ENCODE measurements at regions not wholly inside any gene's neighbourhood (a gene's known extent, or its start where the extent isn't known, plus 50 kb on each side); places are given as distances from the start of the nearest gene placed in this dataset.

- DNase-seq, result no peak
Observed at GRCh38 chr17:73785496-73785895, 141.3 kb upstream of the SDK2 start.

- DNase-seq, result no peak
Observed at GRCh38 chr17:73785958-73786743, 141.9 kb upstream of the SDK2 start.

DNA sequence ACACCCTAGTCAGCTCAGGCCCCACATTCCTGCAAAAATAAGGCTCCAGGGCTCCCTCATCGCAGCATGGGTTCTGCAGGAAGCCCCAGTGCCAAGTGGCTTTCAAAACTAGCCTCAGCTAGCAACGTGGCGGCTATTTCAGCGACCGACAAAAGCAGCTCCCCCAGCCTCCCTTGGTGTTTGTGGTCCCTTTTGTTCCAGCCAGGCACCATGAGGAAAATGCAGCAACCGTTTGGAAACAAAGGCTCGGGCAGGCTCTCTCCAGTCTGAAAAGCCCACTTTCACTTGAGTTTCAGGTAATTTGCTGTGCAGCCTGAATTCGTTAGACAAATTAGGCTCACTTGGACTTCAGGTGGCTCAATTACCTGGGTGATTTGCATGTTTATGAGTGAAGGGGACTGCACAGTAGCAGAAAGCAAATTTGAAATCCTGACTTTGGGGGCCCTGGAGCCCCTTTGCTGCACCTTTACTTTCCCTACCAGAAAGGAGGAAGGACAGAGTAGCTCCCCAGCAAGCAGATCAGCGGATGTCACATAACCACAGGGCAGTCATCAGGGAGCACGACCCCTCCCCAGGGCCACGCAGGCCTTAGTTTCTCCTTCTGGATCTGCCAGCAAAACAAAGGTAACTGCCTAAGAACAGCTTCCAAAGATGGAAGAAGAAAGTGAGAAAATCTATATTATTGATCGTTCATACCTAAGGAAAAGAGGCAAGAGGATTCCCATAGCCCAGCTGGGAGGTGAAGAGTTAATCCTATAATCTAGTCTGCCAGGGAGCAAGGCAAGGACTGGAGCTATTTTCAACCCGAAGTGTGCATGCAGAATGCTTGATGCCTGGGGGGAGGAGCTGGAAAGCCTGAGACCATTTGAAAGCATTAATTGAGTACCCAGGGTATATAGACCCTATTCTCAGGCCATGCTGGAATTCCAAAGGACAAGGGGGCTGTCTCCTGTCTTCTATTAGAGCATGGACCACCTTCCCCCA is 143.1 kb upstream of the SDK2 start:
- no peak for DNase-seq

DNA sequence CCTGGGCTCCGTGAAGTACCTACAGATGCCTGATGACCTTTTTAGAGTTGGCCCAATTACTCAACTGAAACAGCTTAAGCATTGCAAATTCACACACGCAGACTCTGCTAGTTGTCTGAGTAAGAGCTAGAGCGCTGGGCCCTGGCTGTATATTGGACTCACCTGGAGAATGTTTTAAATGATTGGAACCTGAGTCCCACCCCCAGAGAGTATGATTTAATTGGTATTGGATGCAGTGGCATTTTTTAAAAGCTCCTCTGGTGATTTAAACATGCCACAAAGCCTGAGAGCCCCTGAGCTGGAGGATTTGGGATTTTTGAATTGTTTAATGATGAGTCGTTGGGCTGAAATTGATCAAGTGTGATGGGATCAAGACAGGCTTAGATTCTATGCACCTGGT is 143.9 kb upstream of the SDK2 start:
- no peak for DNase-seq

- no peak for DNase-seq
Observed at GRCh38 chr17:73791121-73791520, 146.9 kb upstream of the SDK2 start.

- no peak for DNase-seq
Observed at GRCh38 chr17:73791631-73792030, 147.4 kb upstream of the SDK2 start.

DNA sequence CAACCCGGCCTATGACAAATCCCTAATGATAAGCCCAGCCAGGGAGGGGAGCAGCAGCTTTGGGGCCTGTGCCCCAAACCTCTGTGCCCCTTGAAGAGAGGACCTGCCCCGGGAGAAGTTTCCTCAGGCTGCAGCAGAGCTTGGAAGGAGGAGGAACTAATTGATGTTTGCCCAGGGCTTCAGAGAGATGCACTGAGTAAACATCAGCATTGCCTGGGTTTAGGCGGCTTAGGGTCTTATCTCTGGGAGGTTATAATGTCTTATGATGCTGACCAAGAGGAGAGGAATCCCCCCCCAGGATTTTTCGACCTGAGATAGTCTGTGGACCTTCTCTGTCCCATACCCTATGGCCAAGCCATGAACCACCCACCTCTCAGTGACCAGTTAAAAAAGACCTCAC is 148.7 kb upstream of the SDK2 start:
- no peak for DNase-seq

DNA sequence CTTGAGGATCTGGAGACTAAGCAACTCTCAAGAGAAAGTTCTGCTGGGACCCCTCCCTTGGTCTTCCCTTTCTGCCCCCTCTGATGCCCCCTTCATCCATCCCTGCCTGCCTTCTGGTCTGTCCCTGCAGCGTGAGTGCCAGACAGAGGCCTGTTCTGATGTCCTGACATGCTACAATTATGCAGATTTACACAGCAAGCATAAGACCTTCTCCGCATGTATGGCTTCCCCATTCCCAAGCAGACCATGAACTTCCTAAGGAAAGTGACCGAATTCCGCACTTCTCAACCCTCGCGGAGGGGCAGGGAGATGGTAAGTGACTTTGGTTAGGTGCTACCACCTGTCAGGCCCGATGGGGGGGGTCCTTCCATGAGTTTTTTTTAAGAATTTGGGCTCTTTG is 150.1 kb upstream of the SDK2 start:
- DNase-seq, result no peak

DNA sequence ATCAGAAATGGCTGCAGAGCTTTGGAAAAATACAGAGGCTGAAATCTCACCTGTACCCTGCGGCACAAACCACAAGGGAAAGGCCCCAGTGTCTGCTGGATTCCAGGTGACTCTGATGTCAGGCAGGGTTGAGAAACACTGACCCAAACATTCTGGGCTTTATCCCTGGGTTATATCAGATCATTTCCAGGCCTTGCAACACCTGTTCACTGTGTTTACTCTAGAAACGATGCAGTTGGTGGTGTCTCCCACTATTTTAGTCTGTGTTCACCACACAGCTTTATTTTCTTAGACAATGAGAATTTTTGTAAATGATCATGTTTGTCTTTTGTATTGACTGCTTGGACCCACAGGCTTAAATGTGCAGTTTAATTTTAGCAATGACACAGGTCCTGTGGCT is 151.5 kb upstream of the SDK2 start:
- no peak for DNase-seq

- no peak for DNase-seq
Observed at GRCh38 chr17:73797594-73798110, 153.4 kb upstream of the SDK2 start.

GRCh38 chr17:73798111-73798748 is 154.0 kb upstream of the SDK2 start:
- peak; percentile 14 for DNase-seq

GRCh38 chr17:73799096-73799495 is 154.9 kb upstream of the SDK2 start:
- no peak for DNase-seq

- no peak for DNase-seq
Observed at GRCh38 chr17:73799781-73800627, 155.8 kb upstream of the SDK2 start.

- DNase-seq, result no peak
Observed at GRCh38 chr17:73800893-73801292, 156.6 kb upstream of the SDK2 start.

GRCh38 chr17:73801455-73802100 is 157.3 kb upstream of the SDK2 start:
- DNase-seq, result no peak

- DNase-seq, result no peak
Observed at GRCh38 chr17:73802314-73802713, 158.1 kb upstream of the SDK2 start.

GRCh38 chr17:73802871-73803270 is 158.6 kb upstream of the SDK2 start:
- DNase-seq, result no peak

GRCh38 chr17:73803964-73804435 is 159.8 kb upstream of the SDK2 start:
- DNase-seq, result no peak

- no peak for DNase-seq
Observed at GRCh38 chr17:73806768-73807167, 162.5 kb upstream of the SDK2 start.

GRCh38 chr17:73813201-73813600 is 169.0 kb upstream of the SDK2 start:
- no peak for DNase-seq

- DNase-seq, result no peak
Observed at GRCh38 chr17:73814075-73814474, 169.8 kb upstream of the SDK2 start.
